Endothelial cell of umbilical vein (primary cell): ENCODE measurements at regions not wholly inside any gene's neighbourhood (a gene's known extent, or its start where the extent isn't known, plus 50 kb on each side); places are given as distances from the start of the nearest gene placed in this dataset.

Experiments used
- BruUV-seq: library from RNA; stranded (reverse); fragments of 400-500 nt; replicated peaks from 2 replicates; lab custom pipeline; 2021; lab: Mats Ljungman, UMichigan
- CTCF ChIA-PET: fragments of 300-600, 350-600 bp; sonication (Branson Sonifier 250); formaldehyde crosslinking; loops from one replicate; lab custom pipeline; 2021; ENCODE audit warnings: antibody characterized with exemption, inconsistent platforms; lab: Charles Lee
- POLR2A ChIA-PET: fragments of 300-600, 350-600 bp; sonication (Branson Sonifier 250); formaldehyde crosslinking; loops from one replicate; lab custom pipeline; 2021; ENCODE audit warnings: antibody characterized with exemption, inconsistent platforms; lab: Charles Lee
- DNase-seq: peaks from one replicate; pipeline ENCODE4 v3.0.0-alpha.2; 2011; ENCODE audit warnings: low read depth, low spot score
- FAIRE-seq: peaks from 2 replicates; lab custom pipeline; 2011; peaks lifted over from hg19 to GRCh38; lab: Jason Lieb, UNC
- H2AFZ ChIP-seq: 2 replicates; pipeline ENCODE4 v1.6.0; 2012; ENCODE audit warnings: low read depth, low read length, control low read depth, inconsistent platforms
- H3K27ac ChIP-seq: 2 replicates; pipeline ENCODE4 v1.5.1; 2011; ENCODE audit warnings: low read depth, mild to moderate bottlenecking, control low read depth, low read length, moderate library complexity; ENCODE audit not compliant: insufficient read depth
- H3K27me3 ChIP-seq, 2 experiments: 2 replicates each; pipeline versions ENCODE4 v1.6.0 to v1.6.1; 2011; ENCODE audit warnings: low read length in 2 of 2, mixed read lengths in 1 of 2; ENCODE audit not compliant: control insufficient read depth in 2 of 2, insufficient read depth in 2 of 2
- H3K36me3 ChIP-seq, 2 experiments: 2 replicates in 1 of 2; 3 replicates in 1 of 2; pipeline ENCODE4 v1.5.1; 2011; ENCODE audit warnings: low read length in 2 of 2, mild to moderate bottlenecking in 1 of 2, moderate library complexity in 1 of 2; ENCODE audit not compliant: control insufficient read depth in 2 of 2, insufficient read depth in 2 of 2; ENCODE audit errors: extremely low read depth in 1 of 2
- H3K4me1 ChIP-seq: 3 replicates; pipeline ENCODE4 v1.5.1; 2011; ENCODE audit warnings: mild to moderate bottlenecking, low read length; ENCODE audit not compliant: control insufficient read depth, insufficient read depth; ENCODE audit errors: extremely low read depth
- H3K4me2 ChIP-seq: 2 replicates; pipeline ENCODE4 v1.6.1; 2011; ENCODE audit warnings: low read length, control low read depth, mixed read lengths; ENCODE audit not compliant: insufficient read depth
- H3K4me3 ChIP-seq, 3 experiments: fragments of 200-600 bp in 1 of 3; sonication (generic), shearing (Covaris generic) in 1 of 3; replicated peaks in 1 of 3; 2 replicates each; pipeline ENCODE4 v1.5.1; 2011 to 2016; ENCODE audit warnings: control low read depth in 3 of 3, low read length in 3 of 3, mild to moderate bottlenecking in 2 of 3, inconsistent platforms in 1 of 3, low read depth in 1 of 3, moderate library complexity in 1 of 3; ENCODE audit not compliant: insufficient read depth in 1 of 3
- H3K79me2 ChIP-seq: 2 replicates; pipeline ENCODE4 v1.6.0; 2012; ENCODE audit warnings: low read length, inconsistent platforms; ENCODE audit not compliant: control insufficient read depth, insufficient read depth
- H3K9ac ChIP-seq: replicated peaks from 2 replicates; pipeline ENCODE3; 2011; ENCODE audit warnings: low read length, control low read depth; ENCODE audit not compliant: insufficient read depth; ENCODE audit errors: extremely low read depth
- H3K9me1 ChIP-seq: replicated peaks from 3 replicates; pipeline ENCODE4 v1.6.0; 2011; ENCODE audit warnings: mild to moderate bottlenecking, low read length; ENCODE audit not compliant: control insufficient read depth, insufficient read depth; ENCODE audit errors: extremely low read depth
- H3K9me3 ChIP-seq: replicated peaks from 2 replicates; pipeline ENCODE4 v1.5.1; 2012; ENCODE audit warnings: low read length, inconsistent platforms; ENCODE audit not compliant: control insufficient read depth, insufficient read depth
- H4K20me1 ChIP-seq: replicated peaks from 2 replicates; pipeline ENCODE3; 2011; ENCODE audit warnings: mild to moderate bottlenecking, low read length; ENCODE audit not compliant: control insufficient read depth, insufficient read depth; ENCODE audit errors: extremely low read depth
- GATA2 ChIP-seq: IDR thresholded peaks from 2 replicates; pipeline ENCODE4 v1.7.0; 2011; ENCODE audit warnings: low read depth, mild to moderate bottlenecking, moderate library complexity, mixed read lengths, low read length; ENCODE audit not compliant: insufficient read length, insufficient read depth
- JUN ChIP-seq: IDR thresholded peaks from 2 replicates; pipeline ENCODE4 v1.6.1; 2011; ENCODE audit warnings: borderline replicate concordance, low read depth; ENCODE audit not compliant: insufficient read length, insufficient read depth
- MYC ChIP-seq: IDR thresholded peaks from one replicate; pipeline ENCODE4 v1.6.1; 2011; ENCODE audit warnings: mild to moderate bottlenecking, low read depth, low read length
- POLR2A ChIP-seq: IDR thresholded peaks from 2 replicates; pipeline ENCODE4 v1.6.1; 2012; ENCODE audit warnings: low read depth, mild to moderate bottlenecking, control low read depth, low read length
- dilution Hi-C: fragments of 300-500 bp; cut with MboI; formaldehyde crosslinking; loops from one replicate; pipeline ENCODE4 v1.15.0; 2019; ENCODE audit warnings: low sequenced_read_pairs; ENCODE audit not compliant: extremely low pct_ligation_motif_present
- intact Hi-C: fragments of 100-400 bp; cut with micrococcal nuclease; formaldehyde crosslinking; loops from one replicate; pipeline ENCODE4 v1.10.0; 2022

DNA sequence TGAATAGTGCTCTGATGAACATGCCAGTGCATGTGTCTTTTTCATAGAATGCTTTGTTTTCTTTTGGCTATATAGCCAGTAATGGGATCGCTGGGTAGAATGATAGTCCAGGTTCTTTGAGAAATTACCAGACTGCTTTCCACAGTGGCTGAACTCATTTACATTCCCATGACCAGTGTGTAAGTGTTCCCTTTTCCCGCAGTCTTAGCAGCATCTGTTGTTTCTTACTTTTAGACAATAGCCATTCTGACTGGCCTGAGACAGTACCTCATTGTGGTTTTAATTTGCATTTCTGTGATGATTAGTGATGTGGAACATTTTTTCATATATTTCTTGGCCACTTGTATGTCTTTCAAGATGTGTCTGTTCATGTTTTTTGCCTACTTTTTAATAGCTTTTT lies 784.5 kb downstream of the USP25 start:
- no peak for TF ChIP-seq JUN
- TF ChIP-seq MYC = no peak
- TF ChIP-seq POLR2A = no peak
- intact Hi-C loops = no loop called here
- no TSS peak for BruUV-seq
- Histone ChIP-seq H3K9ac (no peak overlapping the region), H3K27me3 (no peaks in the 10 kb centered on the region), H3K9me3 (no peaks in the 10 kb centered on the region), H4K20me1 (peaks cover 2% of the 10 kb centered on the region), H3K36me3 (no peaks in the 10 kb centered on the region), H3K4me2 (no peak overlapping the region), H2AFZ (no peak overlapping the region), H3K4me3 (no peak overlapping the region), H3K4me1 (no peaks in the 10 kb centered on the region), H3K27ac (no peak overlapping the region), H3K79me2 (peaks cover 19% of the 10 kb centered on the region), H3K9me1 (no peaks in the 10 kb centered on the region)
- DNase-seq (no peak), FAIRE-seq (no peak)
- ChIA-PET POLR2A (no interaction called here), CTCF (no interaction called here)
- dilution Hi-C loops = no loop called here

- no peaks in the 10 kb centered on the region for H3K36me3 ChIP-seq
- no peak overlapping the region for H2AFZ ChIP-seq
- no TSS peak for BruUV-seq
- ChIA-PET POLR2A (no interaction called here), CTCF (no interaction called here)
- TF ChIP-seq GATA2 = no peak
- H3K4me1 ChIP-seq = no peaks in the 10 kb centered on the region
- H3K9me3 ChIP-seq = no peaks in the 10 kb centered on the region
- dilution Hi-C loops = no loop called here
- intact Hi-C loops = no loop called here
- no peak overlapping the region for H3K4me3 ChIP-seq
- H4K20me1 ChIP-seq = peaks cover 2% of the 10 kb centered on the region
- no peak overlapping the region for H3K9ac ChIP-seq
- DNase-seq = no peak
- no peak overlapping the region for H3K4me2 ChIP-seq
- no peak overlapping the region for H3K27ac ChIP-seq
- no peaks in the 10 kb centered on the region for H3K9me1 ChIP-seq
- H3K79me2 ChIP-seq = peaks cover 20% of the 10 kb centered on the region
- H3K27me3 ChIP-seq = no peaks in the 10 kb centered on the region
- FAIRE-seq = no peak
Measured at GRCh38 chr21:16517383-16517782, 787.6 kb downstream of the USP25 start.
